NCI-H2029 treated with DMSO at 0.1 percent for 48 hours (cell line): ENCODE measurements at regions not wholly inside any gene's neighbourhood (a gene's known extent, or its start where the extent isn't known, plus 50 kb on each side); places are given as distances from the start of the nearest gene placed in this dataset.
"Not testable (repeated sequence)": the region's sequence is repeated elsewhere in the genome, so short reads cannot be mapped to it uniquely, and the experiment has no call there.

Experiments
- DNase-seq: peaks from one replicate; lab custom pipeline; 2025; lab: John Stamatoyannopoulos, UW

DNA sequence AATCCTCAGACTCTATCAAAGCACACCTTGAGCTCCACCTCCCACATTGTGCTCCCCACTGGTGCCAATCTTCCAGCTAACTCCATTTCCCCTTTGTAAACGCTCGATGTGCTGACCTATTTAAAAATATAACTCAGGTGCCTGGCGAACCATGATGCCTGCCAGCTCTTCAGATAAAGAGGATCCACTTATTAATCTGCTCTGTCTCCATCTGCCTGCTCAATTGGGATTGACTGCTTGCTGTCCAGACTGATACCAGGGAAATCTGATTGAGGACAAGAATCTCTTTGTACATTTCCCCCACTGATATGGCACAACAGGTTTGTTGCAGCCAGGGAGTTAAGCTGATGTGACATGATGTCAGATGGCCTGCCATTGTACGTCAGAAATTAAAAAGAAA, 2036.5 kb upstream of the CELF4 start:
- DNase-seq = no peak

DNA sequence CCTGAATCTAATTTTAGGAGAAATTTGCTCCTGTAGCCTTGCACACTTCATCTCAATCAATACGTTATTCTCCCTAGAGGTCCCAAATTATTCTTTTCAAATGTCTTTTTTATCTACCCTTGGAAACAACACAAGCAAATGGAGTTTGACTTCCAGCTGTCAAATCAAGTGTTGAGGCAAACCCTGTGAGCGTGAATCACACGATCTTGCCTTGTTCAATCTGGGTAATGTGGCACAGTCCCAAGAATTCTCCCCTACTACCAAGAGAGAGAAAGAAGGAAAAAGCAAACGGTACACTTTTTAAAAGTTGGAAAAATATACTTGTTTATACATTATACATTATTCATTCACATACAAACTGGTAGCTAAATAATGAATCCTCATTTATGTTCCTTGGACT, 2035.3 kb upstream of the CELF4 start:
- DNase-seq = no peak

- DNase-seq = no peak
These were observed 2033.7 kb upstream of the CELF4 start for GRCh38 chr18:39599251-39599650.

- DNase-seq = no peak
These were observed 2031.3 kb upstream of the CELF4 start for GRCh38 chr18:39596891-39597290.

DNA sequence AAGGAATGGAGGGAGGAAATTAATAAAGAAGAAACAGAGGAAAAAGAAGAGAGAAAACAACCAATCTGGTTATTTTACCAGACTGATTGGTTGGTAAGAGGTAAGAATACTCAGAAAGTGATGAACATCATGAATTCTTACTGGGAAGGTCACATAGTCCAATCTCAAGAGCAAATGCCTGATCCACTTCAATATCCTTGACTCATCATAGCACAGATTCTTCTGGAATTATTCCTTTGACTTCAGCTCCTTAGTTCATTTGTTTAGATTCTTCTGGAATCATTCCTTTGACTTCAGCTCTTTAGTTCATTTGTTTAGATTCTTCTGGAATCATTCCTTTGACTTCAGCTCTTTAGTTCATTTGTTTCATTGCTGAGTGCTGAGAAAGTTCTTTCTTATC, 2030.6 kb upstream of the CELF4 start:
- no peak for DNase-seq

DNA sequence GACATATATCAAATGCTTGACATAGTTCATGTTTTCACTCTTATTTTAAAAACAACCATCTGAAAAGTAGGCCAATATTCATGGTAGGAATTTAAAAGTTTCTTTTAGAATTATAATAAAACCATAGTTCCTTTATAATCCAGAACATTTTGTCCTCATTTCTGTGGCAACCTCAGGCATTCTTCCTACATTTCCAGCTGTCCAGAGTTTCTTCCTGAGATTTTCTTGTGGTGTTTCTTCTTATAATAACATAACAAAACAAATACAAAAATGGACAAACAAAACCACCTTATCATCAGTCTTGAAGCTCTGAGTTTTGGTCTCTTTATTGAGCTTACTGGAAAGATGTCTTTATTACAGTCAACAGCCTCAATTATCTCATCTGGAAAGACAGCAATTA, 2028.6 kb upstream of the CELF4 start:
- DNase-seq = no peak

GRCh38 chr18:39591649-39592048, 2026.1 kb upstream of the CELF4 start:
- no peak for DNase-seq

DNA sequence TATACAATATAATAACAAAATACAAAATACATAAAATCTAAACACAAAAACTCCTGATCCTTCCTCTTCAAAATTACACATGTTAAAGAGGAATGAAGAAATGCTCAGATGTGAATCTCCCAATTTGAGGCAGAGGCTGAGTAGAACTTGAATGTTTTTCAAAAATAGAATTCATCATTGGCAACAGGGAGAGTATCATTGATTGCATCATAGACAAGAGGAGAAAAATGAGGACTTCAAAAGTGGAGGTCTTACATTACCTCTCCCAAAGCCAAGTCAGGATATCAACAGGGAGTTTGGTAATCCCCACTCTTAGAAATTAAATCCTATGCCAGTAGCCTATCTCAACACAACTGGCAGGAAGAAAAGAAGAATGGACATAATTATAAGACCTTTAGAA, 2023.9 kb upstream of the CELF4 start:
- no peak for DNase-seq

- no peak for DNase-seq
These were observed 2022.0 kb upstream of the CELF4 start for GRCh38 chr18:39587586-39587985.

DNA sequence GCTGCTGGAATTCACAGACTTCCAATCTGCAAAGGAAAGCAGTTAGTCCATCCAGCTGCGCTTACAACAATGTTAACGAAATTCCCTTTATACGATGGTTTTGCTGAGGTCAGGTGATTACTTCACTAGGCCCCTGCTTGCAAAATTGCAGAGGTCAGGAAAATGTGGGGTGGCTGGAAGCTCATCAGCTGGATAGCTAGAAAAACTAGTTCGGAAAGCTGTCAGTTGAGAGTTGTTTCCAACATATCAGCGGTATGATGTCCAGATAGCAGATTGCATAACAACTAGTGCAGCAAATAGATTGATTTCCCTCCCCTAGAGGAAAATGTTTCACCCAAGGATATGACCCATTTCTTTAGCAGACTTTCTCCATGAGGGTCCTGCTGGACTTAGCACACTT, 2021.1 kb upstream of the CELF4 start:
- no peak for DNase-seq

DNA sequence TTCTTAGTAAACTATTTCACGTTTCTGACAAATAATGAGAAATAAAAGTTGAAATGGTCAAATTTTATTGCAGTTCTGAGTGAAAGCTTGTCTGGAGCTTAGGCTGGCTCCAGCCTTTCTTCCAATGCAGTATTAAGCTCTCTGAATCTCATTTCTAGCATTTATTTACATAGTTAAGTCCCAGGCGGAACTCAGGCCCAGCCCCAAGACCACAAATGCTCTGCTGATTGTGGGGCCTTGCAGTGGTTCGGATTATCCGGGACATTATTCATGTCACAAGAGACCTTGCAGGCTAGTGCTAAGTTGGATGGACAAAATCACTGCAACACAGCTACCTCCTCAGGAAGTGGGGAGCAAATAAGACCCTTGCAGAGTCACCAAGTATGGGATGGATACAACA, 2009.3 kb upstream of the CELF4 start:
- no peak for DNase-seq

DNA sequence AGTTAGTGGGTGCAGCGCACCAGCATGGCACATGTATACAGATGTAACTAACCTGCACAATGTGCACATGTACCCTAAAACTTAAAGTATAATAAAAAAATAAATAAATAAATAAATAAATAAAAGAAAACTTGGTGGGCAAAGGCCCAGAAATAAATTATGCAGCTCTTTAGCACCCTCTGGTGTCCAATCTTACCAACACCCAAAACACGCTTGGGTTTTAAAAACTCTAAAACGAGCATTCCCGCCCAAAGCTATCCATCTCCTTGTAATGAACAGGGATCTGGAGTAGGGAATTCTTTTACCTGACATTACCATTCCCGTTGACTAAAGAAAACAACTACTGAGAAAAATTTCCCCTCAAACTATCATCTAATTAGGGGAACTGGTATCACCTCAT, 2005.9 kb upstream of the CELF4 start:
- DNase-seq = no peak

- not testable (repeated sequence) for DNase-seq
These were observed 2000.1 kb upstream of the CELF4 start for GRCh38 chr18:39565551-39566230.

GRCh38 chr18:39564716-39565115, 1999.1 kb upstream of the CELF4 start:
- no peak for DNase-seq

DNA sequence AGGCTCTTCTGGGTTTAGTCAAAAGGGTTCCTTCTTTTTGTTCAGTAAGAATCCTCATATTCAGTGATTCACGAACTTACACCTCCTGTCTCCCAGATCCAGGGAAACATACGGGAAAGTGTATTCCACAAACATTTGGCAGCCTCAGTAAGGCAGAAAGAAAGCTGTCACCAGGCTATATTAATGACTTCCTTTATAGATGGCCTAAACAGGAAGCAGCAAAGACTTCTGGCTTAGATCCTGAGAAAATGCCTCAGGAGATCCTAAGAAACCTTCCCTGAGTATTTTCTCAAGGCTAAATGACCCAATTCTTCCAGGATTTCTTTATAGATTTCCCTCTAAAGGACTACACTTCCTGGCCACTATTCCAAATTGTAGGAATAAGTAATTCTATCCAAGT, 1995.5 kb upstream of the CELF4 start:
- no peak for DNase-seq

GRCh38 chr18:39558658-39559057, 1993.1 kb upstream of the CELF4 start:
- DNase-seq = no peak

DNA sequence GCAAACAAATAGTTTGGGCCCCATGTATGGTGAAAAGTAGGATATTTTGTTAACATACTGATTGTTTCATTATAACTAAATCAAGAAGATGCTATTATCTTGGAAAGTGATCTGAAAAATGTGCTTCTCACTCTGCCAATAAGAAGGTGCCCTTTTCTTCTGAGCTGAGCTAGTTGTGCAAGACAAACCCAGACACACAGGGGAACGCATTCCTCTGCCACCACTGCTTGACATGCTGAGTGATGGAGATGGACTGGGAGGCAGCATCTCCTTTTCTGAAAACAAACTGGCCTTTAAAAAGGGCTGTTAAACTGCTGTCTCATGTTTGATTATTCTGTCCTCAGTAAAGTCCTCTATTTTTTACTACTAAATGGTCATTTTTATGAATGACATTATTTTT, 1989.9 kb upstream of the CELF4 start:
- no peak for DNase-seq

- no peak for DNase-seq
These were observed 1985.1 kb upstream of the CELF4 start for GRCh38 chr18:39550701-39551100.

DNA sequence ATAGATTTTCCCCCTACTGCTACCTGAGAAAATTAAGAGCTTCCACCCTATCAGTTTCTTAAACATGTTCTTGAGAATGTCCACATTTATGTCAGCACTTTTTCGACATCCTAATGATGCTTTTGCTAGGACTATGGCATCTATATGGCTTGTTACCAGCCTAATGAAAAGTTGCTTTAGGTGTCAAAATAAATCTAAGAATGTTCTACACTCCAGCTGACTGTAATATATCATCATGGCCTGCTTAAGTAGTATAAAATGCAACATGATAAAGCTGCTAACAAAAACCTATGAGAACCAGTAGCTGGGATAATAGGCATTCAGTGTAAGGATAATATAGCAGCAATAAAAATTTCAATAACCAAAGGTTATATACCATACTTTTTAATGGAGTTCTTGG, 1983.5 kb upstream of the CELF4 start:
- DNase-seq = no peak

DNA sequence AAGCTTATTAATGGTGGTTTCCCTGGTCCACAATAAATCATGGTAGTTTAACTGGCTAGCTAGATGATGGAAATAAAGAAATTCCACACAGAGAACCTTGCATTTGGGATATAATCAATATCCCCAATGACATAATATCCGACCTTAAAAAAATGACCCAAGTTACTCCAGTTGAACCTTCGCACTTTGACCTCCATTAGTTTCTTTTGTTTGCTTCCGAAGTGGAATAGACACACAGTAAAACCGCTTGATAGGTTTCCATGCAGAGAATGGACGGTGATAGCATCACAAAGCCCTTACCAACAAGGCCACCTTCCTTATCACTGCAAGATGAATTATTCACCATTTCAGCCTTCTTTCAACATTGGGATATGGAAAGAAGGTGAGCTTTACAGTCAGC, 1966.1 kb upstream of the CELF4 start:
- DNase-seq = no peak

DNA sequence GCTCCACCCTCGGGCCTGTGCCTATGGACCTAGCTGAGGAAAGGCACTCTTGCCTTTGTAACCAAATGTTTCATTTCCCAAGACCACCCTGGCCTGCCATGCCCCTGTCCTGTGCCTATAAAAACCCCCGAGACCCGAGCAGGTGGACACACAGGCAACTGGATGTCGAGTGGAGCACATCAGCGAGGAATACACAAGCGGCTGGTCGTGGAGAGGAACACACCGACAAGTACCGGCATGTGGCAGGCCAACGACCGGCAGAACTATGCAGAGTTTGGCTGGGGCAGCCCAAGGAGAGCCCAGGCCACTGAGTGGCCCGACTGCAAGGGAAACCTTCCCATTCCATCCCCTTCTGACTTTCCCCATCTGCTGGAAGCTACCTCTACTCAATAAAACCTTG, 1963.8 kb upstream of the CELF4 start:
- no peak for DNase-seq

- no peak for DNase-seq
These were observed 1961.9 kb upstream of the CELF4 start for GRCh38 chr18:39527465-39527864.

DNA sequence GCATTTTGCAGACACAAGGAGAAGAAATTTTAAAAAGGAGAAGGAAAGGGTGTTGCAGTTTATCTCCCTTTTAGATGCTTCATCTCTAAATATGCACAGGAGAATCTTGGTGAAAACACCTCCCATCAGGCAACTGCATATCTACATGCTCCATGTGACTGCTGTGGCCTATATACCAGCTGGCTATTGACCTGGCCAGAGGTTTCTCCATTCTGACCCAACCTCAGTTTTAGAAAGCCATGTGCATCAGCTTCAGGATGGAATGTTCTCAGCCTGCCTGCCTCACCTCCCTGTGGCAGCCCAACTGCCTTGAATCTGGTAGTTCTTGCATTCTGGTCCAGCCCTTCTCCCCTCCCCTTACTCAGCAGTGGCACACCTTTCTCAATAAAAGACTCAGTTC, 1958.8 kb upstream of the CELF4 start:
- DNase-seq = no peak

DNA sequence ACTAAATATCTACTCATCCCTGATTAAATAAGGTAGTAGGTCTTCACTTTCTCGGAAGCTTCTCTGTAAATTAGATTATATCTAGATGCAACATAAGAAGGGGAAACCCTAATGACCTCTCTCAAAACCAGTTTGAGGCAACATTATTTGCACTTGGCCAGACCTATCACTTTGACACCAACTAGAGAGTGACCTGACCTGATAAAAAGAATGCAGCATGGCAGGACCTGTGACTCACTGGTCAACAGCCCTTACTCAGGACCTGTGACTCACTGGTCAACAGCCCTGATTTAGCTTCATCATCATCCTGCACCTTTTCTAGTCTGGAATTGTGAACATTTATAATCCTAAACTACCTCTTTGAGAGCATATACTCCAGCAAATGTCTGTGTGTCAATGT, 1957.7 kb upstream of the CELF4 start:
- DNase-seq = no peak

GRCh38 chr18:39521164-39521563, 1955.6 kb upstream of the CELF4 start:
- no peak for DNase-seq
